Suppressor macrophage (primary cell): ENCODE measurements at regions not wholly inside any gene's neighbourhood (a gene's known extent, or its start where the extent isn't known, plus 50 kb on each side); places are given as distances from the start of the nearest gene placed in this dataset.

Experiments used
- DNase-seq, 4 experiments: peaks; one replicate each; pipeline ENCODE4 v3.0.0-alpha.2; 2020 to 2022

DNA sequence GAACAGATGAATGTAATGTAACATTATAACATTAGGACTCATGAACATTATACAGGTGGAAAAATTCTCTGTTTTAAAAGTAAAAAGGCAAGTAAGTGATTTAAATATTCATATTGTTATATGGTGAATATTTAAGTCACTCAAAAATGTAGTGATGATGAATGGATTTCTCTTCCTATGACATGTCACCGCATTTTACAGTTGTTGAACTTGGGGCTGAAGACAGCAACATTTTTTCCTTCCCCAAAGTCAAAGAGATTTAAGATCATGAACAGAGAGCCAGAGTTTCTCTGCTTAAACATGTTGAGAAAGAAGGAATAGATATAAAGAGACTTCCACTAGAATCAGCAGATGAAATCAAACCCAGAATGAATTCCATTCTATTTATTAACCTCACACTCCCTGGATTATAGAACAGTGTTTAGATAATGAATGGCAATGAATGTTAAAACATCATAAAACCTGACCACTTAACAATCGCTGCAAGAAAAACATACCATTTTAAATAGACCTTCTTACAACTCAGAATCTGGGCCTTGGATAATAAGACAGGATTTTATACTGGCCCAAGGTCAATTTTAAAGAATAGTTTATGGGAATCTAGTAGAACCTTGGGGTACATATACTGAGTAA, 163.6 kb upstream of the SIX2 start:
- no peak for DNase-seq

DNA sequence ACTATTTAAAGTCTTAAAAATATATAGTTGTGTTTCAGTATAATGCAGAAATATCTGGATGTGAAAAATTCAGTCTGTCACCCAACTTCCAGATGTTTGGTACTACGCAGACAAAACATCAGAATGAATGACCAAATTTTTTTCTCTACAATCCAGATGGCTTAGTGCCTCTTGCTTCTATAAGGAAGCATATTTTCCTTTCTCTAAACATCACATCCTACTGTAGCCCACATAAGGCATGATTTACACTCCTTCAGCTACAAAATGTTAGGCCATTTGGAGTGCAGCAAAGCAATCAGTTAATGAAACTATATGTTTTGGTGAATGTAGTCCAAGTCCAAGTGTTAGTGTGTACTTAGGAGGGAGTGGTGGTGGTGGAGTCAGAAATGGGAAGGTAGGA, 162.9 kb upstream of the SIX2 start:
- DNase-seq = no peak

DNA sequence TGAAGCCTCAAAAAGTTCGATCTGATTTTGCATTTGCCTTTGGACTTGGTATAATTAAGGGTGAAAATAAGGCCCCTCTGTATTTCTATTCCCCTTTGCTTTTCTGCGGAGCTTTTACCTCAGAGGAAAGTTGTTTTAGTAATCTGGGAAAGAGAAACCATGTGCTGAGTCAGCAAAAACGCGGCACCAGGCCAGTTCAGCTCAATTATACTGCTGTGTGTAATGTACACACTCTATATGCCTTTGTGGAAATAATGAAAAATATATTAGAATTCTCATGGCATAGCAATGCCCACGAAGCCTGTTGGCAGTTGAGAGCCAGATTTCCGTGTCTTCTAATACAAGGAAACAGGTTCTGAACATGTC, 161.9 kb upstream of the SIX2 start:
- DNase-seq = peak in 1 of 4 experiments; percentile 12

DNA sequence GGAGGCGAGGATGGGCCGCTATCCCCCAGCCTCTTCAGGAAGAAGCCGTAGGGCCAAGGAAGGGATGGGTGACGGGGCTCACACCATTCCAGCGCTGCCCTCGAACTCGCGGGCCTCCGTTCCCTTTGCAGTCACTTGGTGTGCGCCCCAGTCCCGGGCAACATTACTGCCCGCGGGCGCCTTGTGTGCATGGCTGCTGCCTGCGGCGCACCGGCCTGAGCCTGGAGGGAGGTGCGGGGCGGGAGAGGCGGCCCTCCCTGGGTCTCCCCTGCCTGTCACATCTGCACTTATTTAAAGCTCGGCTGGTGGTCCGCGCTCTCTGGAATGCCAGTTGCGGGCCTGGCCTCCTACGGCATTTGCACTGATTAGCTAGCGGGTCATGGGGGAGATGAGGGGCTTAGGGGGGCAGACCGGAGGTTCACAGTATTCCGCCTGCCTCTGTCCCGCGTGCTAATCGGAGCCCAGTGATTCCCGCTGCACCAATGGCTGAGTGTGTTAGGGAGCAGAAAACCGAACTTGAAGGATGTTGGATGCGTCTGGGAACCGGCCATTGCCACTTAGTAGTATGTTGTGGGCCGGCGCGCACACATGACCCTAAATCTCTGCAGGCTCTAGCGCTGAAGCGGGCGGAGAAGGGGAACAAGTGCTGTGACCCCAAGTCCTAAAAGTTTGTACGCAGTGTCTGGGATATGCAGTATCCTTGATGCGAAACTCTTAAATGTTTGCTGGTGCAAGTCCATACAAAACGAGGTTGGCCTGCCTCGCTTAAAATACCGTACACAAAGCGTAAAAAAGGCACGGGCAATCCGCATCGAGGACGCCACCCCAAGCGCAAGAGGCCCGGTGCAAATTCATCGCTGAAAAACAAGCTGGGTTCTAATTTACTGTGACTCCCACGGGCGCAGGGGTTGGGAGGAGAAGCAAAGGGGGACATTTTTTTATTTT, 161.2 kb upstream of the SIX2 start:
- DNase-seq = peak in 1 of 4 experiments; percentile 9

DNA sequence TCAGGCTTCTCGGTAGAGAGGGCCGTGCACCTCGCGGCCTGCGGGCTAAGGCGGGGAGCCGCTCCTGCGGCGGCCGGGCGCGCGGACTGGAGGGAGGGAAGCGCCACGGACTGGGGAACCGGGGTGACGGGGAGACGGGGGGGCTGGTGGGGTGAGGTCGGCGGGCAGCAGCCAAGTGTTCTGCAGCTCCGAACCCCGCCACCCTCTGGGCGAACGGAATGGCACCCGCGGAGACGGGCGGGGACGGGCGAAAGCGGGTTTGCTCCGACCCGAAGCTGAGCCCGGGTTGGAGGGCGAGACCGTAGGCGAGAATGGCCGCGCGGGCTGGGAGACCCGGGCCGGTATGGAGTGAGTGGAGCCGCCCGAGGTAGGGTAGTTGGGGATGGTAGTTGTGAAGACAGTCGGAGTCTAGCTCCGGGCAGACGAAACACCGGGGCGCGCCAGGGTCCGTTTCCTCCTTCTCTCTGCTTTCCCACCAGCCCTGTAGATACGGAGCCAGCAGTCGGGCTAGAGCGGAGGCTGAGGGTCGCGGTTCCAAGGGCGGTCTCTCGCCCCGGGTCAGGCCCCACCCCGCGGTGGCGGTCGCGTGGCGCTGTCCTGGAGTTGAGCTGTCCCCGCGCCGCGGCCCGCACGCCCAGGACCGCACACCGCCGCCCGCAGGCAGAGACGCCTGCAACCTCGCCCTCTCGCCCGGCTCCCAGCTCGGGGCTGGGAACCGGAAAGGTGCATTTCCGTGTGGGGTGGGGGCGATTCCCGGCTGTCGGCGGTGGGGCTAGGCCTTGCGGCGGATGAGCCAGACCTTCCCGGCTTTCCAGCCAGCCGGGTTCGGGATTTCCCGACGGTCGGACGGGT, 160.3 kb upstream of the SIX2 start:
- peak in 3 of 4 experiments; percentile 4 to 36 (median 33) for DNase-seq

DNA sequence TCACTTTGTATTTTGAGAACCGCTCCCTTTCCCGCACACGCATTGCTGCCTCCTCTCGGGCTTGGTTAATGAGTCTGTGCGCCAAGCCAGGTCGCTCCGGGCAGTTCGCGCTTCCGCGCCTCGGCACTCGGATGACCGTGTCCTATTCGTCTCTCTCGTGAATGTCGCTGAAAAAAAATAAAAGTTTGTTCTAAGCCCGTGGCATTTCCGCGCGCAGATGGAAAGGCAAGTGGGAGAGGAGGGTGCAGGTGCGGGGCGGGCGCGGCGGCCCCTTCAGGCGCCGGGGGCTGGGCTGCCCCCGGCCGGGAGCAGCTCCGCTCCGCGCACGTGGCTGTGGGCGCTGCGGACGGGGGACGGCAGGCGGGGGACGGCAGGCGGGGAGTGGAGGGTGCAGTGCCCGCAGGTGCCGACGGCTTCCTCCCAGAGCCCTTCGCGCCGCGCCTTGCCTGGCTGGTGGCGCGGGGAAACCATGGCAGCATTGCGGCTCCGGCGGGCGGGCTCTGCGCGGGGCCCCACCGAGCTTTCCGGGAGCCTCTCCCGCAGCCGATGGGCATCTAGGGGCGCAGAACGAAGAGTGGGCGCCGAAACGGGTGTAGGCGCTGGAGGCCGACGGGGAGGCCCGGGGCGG, 159.6 kb upstream of the SIX2 start:
- DNase-seq = peak in 2 of 4 experiments; percentile 17 to 23

DNA sequence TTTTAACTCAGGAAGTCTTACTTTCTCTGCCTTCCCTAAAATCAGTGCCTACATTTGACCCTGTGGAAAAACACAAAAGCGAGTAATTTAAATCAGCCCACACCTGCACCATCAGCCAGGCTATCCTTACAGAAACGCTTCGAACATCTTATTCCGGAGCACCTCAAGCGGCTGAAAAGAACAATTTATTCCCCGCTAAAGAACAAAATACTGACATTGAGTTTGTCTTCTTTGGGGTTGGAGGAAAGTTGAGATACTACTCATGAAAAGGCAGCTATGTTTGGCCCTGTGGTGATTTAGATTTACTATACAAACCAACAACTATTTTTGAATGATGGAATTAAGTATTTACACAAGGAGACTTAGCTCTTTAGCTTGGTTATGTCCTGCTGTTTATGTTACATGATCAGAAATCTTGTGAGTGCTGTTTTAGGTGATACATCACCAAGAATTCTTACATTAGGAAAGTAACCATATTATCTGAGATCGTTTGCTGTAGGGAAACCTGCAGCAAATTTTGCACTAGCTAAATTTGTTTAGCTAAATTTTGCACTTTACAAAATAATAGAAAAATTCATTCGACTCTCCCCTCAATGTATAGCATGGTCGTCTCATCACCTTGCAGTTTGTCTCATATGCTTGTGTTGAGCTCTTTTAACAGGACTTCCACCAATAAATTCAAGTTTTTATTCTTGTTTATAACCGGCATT, 158.8 kb upstream of the SIX2 start:
- no peak for DNase-seq

DNA sequence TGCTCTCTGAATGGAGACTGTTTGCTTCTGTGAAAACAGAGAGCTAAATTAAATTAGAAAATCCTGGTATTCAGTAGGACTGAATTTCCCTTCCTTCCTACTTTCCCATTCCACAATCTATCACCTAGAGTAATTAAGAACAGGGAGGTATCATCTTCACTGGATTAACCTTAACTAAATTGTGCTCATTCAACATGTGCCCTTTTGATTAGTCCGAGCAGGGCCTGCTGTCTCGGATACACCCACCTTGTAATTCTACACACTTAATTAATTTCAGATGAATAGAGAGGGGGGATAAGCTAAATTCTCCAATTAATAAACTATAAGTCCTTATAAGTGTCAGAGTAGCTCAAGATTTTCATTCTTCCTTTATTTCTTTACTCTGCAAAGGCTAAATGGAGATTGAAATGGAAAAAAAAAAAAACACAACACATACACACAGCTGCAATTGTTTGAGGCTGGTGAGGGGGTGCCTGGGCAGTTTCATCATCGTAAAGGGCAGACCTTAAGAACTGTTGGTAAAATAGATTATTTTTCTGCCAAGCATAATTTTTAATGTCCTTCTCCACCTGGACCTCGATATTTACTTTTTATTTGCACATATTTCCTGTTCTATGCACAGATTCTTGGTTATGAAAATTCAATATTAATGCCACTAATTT, 157.1 kb upstream of the SIX2 start:
- no peak for DNase-seq

DNA sequence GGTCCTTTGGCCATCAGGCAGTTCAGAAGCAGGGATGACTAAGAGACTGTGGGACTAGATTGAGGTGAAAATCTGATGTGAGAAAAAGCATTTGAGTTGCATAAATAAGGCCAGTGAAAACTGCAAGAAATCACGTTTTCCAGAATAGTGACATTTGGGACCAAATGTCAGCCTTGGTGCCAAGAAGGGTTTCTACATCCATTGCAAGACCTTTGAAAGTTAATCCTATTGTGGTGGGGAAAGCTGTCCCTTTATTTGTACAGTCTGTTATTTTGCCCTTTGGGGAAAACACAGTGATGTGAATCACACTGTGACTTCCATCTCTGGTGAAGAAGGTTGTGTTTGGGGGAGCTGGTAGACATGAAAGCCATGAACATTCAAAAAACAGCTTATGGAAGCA, 153.5 kb upstream of the SIX2 start:
- DNase-seq = no peak

DNA sequence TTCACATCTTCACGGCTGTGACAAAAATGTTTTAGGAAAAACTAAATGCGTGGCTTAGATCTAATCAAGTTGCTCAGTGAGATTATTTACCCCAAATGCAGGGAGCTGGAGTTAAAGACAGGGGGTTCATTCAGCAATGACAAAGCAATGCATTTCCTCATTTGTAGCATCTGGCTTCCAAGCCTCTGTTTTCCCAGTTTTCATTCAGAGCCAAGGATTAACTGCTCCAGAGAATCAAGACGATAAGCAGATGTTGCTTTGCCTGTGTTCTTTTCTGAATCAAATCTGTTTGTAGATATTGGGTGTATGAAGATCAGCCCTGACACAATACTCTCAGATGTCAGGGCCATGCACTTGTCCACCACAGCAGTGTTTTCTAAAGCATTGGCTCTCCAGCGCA, 147.4 kb upstream of the SIX2 start:
- DNase-seq = no peak

DNA sequence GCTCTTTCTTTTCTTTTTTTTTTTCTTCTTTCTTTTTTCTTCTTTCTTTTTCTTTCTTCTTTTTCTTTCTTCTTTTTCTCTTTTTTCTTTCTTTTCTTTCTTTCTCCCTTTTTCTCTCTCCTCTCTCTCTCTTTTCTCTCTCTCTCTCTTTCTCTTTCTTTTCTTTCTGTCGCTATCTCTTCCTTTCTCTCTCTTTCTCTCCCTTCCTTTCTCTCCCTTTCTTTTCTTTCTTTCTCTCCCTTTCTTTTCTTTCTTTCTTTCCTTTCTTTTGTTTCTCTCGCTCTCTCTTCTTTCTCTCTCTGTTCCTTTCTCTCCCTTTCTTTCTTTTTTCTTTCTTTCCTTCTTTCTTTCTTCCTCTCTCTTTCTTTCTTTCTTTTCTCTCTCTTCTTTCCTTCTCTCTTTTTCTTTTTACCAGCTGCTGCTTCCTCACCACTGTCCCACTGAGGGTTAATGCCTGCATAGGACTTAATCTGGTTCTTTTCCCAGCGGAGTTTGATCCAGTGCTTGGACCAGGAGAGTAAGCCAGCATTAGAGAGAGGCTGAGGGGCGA, 145.4 kb upstream of the SIX2 start:
- DNase-seq = no peak

DNA sequence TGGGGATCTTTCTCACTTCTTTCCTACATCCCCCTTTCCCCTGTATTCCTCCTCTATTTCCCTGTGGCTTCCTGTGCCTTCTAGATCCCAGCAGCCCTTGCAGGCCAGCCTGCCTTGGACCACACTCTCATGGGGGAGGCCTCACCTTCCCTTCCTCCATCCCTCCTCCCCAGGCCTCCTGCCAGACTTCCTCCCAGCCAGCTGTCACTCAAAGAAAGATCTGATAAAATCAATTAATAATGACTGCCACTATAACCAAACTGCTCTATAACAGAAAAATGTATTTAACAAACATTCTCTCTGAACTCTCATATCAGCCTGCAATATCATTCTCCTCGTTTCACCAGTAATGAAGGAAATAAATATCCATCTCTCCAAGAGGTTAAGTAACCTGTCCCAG, 144.9 kb upstream of the SIX2 start:
- DNase-seq = no peak

DNA sequence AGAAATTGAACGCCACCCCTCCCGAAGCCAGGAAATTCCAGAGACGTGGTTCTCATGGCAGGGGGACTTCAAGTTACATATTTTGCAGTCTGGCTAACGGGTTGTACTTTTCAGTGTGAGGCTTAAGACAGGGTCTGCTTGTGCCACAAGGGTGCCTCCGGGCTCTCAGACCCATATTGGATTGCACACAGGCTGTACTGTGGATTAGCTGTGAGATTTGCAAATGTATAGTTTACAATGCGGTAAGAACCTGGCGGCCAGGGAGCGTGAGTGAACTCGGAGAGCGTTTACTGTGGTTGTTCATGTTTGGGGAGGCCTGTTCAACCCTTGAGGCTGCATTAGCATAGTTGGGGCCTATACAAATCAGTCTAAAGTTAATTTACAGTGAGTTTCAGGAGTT, 143.9 kb upstream of the SIX2 start:
- no peak for DNase-seq

DNA sequence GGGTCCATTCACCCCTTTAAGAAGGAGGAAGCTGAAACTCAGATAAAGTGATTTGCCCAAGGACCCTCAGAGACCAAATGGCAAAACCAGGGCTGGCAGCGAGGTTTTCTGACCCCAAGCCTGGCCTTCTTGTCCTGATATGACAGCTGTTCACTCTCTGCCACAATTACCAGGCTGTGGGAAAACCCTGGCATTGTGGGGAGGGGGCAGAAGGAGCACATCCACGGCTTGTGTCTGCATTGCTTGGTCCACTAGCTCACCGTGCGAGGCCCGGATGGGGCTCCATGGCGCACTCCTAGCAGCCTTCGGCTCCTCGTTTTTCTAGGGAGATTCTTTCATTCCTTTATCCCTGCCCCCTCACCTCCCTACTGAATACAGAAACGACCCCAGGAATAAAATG, 143.4 kb upstream of the SIX2 start:
- DNase-seq = no peak

DNA sequence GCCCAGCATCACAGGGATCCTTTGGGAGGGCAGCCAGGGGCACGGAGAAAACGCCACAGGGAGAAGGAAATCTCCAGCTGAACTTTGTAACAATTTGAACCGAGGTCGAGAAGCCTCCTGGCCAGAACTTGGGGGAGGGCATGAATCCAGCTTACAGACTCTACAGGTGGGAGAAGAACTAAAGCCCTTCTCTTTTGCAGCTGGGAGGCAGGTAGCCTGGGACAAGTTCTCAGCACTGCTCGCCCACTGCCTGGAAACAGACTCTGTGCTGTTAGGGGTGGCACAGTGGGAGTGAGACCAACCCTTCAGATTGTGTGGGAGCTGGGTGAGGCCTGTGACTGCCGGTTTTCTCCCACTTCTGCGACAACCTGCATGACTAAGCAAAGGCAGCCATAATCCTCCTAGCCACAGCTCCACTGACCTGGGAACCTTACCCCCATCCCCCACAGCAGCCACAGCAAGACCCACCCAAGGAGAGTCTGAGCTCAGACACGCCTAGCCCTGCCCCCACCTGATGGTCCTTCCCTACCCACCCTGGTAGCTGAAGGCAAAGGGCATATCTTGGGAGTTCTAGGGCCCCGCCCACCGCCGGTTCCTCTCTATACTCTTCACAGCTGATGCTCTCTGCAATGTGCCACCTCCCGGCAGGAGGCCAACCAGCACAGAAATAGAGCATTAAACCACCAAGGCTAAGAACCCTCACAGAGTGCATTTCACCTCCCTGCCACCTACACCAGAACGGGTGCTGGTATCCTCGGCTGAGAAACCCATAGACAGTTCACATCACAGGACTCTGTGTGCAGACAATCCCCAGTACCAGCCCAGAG, 136.0 kb upstream of the SIX2 start:
- no peak for DNase-seq

DNA sequence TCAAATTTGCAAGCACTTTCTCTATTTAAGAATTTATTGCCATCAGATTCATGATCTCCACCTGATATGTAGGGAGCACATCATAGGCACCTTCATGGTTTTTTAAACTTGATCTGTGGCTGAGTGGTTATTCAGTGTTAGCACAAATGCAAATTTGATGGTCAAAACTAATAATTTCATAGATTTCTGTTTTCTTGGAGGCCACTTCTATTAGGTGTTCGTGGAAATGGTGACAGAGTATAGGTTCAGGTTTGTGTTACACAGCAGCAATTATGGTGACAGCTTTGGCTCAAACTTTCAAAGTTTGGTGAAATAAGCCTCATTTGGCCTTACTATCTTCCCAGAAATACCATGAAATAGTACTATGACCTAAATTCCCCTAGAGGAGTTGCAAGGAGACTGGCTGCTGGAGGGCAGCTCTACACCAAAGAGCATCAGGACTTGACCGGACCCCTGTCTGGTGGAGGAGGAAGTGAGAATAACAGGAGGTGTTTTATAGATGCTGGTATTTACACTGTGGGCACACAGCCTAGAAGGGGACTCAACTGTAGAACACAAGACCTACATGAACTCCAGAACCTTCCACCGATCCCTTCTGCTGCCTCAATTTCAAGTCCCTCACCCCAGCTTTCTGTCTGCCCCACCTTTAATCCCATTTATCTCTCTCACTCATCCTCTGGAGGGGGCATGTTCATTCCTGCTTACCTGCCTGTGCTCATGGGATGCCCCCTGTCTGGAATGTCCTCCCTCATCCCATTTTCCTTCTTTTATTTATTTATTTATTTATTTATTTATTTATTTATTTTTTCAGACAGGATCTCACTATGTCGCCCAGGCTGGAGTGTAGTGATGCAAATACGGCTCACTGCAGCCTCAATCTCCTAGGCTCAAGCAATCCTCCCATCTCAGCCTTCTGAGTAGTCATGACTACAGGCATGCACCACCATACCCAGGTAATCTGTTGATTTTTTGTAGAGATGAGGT, 132.9 kb upstream of the SIX2 start:
- no peak for DNase-seq

DNA sequence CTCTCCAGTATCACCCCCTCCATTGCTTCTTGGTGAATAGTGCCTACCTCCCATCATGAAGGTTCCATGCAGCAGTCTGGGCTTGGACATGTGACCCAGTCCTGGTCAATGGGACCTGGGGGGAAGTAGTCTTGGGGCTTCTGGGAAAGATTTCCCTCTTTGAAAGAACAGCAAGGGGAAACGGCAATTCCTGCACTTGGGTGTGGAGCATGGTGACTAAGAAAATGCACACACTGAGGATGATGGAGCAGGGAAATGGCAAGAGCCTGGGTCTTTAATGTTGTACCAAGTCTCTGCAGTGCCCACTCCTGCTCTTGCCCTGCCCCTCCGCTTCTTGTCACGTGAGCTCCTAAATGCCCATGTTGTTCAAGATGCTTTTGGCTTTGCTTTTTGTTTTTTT, 131.4 kb upstream of the SIX2 start:
- no peak for DNase-seq

DNA sequence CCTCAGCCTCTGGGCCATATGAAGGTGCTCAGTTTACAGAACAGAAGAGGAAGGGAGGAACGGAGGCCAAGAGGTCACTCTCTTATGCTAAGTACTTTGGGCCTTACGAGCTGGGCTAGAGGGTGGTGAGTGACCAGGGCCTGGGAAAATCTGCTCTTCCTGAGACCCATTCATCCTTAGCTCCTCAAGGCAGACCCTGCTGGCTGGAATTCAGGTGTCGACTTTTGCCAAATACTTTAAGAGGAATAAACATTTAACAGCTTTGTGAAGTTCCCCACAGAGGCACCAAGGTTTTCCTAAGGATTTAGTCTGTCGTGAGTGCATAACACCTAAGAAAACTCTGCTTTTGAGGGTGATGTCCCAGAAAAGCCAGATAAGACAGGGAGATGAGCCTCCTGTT, 129.7 kb upstream of the SIX2 start:
- DNase-seq = no peak
